ENCODE measurements at regions not wholly inside any gene's neighbourhood (a gene's known extent, or its start where the extent isn't known, plus 50 kb on each side); places are given as distances from the start of the nearest gene placed in this dataset.
"Not testable (repeated sequence)": the region's sequence is repeated elsewhere in the genome, so short reads cannot be mapped to it uniquely, and the experiment has no call there.

- DNase-seq (ENCODE audit: low spot score), result no peak
These were observed 147.8 kb downstream of the ATXN7L3B start for GRCh38 chr12:74685385-74685784.

DNA sequence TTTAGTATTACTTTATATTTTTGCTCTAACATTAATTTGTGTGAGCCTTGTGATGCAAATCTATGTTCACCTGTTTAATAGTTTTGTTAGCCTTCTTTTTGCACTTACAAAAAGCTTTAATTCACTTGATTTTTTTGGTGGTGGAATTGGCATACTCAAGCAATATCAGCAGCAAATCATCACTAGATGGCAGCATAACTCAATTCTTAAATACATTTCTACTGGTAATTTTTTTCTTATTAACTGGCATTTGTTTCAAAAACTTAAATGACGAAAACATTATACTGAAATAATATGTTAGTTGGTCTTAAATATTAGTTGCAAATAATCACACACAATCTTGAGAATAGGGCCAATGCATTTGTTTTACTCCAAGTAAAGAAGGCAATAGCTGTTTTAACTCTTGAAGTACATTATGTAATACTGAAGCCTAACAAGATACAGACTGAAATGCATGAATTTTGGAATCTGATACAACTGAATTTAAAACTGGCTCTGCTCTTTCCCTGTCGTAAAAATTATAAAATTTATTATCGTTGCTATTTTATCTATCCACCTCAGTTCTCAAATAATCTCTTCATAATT, 151.5 kb downstream of the ATXN7L3B start:
- DNase-seq (ENCODE audit: low spot score), result peak; percentile 16

- DNase-seq (ENCODE audit: low spot score), result no peak
These were observed 152.3 kb downstream of the ATXN7L3B start for GRCh38 chr12:74689929-74690328.

DNA sequence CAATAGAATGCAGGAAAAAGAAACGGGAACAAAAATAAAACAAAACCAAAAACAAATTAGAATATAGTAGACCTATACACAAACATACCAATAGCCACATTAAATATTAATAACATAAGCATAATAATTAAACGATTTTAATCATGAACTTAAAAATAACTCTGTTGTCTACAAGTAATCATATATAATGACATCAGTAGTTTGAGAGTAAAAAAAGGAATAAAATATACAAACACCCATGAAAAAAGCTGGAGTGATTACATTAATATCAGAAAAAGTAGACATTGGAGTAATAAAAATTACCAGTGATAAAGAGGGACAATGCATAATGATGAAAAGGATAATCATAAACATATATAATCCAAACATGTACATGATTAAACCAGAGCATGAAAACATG, 181.8 kb downstream of the ATXN7L3B start:
- no peak for DNase-seq (ENCODE audit: low spot score)

GRCh38 chr12:74722709-74723108, 185.1 kb downstream of the ATXN7L3B start:
- DNase-seq (ENCODE audit: low spot score), result no peak

- DNase-seq (ENCODE audit: low spot score), result no peak
These were observed 187.5 kb downstream of the ATXN7L3B start for GRCh38 chr12:74725154-74725553.

GRCh38 chr12:74728006-74728405, 190.4 kb downstream of the ATXN7L3B start:
- DNase-seq (ENCODE audit: low spot score), result no peak

DNA sequence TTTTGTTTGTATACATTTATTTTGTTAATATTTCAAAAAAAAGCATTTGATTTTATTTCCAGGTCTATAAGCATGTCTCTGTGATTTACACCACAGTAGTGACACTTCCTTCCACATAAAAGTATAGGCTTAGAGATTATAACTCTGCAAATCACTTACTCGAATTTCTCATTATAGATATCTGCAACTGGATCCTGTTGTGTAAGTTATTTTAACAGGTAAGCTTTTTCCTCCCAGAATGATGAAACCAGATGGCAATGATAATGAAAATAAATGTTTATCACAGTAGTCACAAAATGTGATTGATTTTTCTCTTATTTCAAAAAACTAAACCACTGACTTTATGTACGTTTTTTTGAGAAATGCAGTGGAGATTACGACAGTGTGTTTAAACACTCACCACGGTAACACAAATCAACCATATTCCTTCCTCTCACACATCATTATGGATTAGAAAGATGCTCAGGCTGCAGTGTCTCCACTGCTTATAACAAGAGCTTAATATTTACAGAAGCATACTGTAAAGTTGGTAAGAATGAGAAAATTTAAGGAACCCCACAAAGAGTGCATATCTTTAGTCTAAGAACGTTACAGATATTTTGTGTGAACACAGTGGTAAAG, 194.6 kb downstream of the ATXN7L3B start:
- no peak for DNase-seq (ENCODE audit: low spot score)

DNA sequence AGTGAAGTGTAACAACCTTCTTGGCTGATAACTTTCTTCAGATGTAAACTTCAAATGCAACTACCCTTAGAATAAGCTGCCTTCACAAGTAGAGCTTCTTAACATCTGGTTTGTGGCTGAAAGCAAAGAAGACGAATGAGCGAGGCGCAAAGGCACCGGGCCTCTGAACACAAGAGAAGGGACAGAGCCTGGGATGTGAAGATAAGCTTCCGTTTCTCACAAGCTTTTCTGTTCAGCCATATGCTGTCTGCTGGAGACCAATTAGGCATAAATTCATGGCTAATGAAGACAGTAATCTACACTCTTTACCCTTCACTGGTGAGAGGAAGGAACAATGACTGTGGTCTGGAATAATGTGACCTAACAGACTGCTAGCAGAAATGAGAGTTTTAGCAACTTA, 195.2 kb downstream of the ATXN7L3B start:
- no peak for DNase-seq (ENCODE audit: low spot score)

GRCh38 chr12:74741112-74741511, 203.5 kb downstream of the ATXN7L3B start:
- no peak for DNase-seq (ENCODE audit: low spot score)

DNA sequence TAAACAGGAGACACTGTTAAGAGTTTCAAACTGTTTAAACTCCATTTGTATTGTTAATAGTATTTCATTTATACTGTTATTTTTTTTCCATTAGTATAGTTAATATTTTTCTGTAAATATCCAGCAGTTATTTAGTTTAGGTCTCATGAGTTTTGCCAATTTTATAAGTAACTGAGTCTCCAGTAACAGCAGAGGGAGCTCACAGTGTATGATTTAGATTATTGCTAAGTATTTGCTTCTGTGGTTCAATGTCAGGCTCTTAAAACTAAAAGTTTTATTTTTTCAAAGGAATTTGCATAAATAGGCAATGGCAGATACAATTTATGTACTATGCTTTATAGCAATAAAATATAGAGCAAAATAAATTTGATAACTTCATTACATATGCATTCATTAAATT, 209.7 kb downstream of the ATXN7L3B start:
- DNase-seq (ENCODE audit: low spot score), result no peak

- no peak for DNase-seq (ENCODE audit: low spot score)
These were observed 213.8 kb downstream of the ATXN7L3B start for GRCh38 chr12:74751441-74751840.

DNA sequence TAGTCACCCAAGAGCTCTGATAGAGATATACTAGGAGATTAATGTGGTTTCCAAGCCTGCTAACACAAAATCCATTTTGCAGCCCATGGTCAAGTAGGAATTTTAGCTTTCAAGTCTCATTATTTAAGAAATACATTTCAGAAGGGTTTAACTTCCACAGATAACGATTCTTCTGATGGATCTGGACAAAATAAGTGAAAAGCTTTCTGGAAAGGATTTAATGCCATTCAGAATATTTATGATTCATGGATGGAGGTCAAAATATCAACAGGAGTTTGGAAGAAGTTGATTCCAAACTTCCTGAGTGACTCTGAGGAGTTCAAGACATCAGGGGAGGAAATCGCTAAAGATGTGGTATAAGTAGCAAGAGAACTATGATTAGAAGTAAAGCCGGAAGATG, 214.6 kb downstream of the ATXN7L3B start:
- DNase-seq (ENCODE audit: low spot score), result no peak

- no peak for DNase-seq (ENCODE audit: low spot score)
These were observed 232.9 kb downstream of the ATXN7L3B start for GRCh38 chr12:74770552-74770951.

DNA sequence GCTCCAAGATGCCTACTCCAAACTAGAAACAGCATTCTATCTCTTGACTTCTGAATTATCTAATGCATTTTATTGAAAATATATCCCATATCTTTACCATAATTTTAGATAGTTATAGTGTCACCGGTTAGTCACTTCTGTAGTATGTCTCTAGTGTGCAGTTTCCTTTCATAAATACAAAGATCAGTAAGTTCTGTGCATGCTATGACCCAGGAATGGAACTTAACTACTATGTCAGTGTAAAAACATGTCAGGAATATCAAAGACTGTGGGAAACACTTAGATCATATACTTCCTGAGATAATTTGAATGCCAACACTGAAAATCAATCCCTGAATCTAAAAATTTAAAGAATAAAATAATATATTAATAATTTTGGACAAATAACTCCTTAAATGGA, 237.6 kb downstream of the ATXN7L3B start:
- no peak for DNase-seq (ENCODE audit: low spot score)

- no peak for DNase-seq (ENCODE audit: low spot score)
These were observed 238.7 kb downstream of the ATXN7L3B start for GRCh38 chr12:74776378-74776777.

DNA sequence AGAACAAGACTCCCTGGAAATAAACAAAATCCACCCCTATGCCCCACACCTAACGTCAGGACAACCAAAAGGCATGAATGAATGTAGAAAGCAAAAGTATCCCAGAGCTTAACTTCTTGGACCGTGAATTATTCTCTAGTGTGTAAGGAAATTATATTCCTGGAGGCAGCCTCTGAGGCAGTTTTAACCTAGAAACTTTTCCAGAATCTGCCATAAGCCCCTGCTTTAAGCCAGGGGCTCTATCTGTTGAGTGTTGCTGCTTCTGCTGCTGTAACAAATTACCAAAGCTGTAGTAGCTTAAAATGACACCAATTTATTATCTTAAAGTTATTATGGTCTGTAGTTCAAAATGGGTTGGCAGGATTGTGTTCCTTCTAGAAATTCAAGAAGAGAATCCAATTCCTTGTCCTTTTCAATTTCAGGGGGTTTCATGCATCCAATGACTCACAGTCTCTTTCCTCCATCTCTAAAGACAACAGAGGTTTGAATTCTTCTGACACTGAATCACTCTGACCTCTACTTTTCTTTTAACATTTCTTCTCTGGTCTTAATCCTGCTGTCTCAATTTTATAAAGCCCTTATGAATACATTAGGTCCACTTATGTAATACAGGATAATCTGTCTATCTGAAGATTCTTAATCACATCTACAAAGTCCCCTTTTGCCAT, 242.7 kb downstream of the ATXN7L3B start:
- no peak for DNase-seq (ENCODE audit: low spot score)

DNA sequence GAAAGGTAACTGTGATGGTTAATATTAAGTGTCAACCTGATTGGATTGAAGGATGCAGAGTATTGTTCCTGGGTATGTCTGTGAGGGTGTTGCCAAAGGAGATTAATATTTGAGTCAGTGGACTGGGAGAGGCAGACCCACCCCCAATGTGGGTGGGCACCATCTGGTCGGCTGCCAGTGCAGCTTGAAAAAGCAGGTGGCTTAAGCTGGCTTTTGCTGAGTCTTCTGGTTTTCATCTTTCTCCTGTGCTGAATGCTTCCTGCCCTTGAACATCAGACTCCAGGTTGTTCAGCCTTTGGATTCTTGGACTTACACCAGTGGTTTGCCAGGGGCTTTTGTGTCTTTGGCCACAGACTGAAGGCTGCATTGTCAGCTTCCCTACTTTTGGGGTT, 243.2 kb downstream of the ATXN7L3B start:
- DNase-seq (ENCODE audit: low spot score), result not testable (repeated sequence)

GRCh38 chr12:74781991-74782485, 244.4 kb downstream of the ATXN7L3B start:
- DNase-seq (ENCODE audit: low spot score), result no peak

DNA sequence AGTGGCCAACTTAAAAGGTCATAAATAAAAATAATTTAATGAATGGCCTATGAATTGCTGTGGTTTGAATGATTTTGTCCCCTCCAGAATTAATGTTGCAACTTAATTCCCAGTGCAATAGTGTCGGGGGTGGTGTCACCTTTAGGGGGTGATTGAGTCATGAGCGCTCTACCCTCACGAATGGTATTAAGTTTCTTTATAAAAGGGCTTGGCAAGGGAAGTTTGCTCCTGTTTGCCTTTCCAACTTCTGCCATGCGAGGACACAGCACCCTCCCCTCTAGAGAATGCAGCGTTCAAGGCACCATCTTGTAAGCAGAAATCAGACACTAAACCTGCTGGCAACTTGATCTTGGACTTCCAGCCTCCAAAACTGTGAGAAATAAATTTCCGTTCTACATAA, 253.3 kb downstream of the ATXN7L3B start:
- no peak for DNase-seq (ENCODE audit: low spot score)

DNA sequence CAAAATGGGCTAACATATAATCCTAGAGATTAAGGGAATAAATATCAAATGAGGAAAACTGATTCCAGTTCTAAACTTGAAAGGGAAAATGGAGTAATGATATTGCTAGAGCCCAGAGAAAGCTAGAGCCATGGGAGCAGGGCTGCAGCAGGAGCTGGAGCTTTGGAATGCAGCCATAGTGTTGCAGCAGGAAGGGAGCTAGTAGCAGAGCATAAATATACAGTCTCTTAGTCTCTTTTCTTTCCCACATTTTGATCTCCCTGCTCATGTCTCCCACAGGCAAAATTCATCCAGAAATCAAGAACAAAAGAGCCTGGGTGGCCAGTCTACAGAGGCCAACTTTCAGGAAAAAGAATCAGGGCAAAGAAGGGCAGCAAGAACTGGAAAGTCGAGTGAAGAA, 253.7 kb downstream of the ATXN7L3B start:
- DNase-seq (ENCODE audit: low spot score), result no peak

DNA sequence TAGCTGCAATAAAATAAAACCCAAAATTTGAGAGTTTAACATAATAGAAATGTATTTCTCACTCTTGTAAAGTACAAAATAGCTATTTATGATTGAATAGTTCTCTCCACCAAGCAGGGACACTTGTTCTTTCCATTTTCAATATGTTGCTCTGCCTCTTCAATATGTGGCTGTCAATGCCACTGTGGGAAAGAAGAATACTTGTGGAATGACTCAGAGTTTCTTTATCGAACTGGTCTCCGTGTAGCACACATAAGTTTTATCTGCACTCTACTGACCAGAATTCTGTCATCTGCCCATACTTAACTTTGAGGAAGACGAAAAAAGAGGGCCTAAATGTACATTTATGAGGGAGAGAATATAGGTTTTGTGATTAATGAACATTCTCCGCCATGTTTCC, 256.9 kb downstream of the ATXN7L3B start:
- no peak for DNase-seq (ENCODE audit: low spot score)

DNA sequence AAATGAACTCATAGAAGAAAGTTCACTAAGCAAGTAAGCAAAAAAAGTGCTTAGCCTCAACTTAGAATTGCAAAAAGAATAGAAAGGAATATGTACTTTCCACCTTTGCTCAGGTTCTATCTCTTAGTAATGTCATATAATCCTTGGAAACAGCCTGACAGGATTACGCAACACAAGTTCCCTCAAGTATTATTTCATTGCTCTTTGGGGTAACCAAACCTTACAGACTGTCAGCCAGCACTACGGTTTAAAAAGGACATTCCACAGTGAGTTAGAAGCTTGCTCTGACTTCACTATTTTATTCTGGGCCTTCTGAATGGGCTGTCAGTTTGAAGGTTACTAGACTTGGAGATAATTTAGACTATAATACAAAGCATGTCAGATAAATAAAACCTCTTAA, 264.0 kb downstream of the ATXN7L3B start:
- no peak for DNase-seq (ENCODE audit: low spot score)
